Epithelial cell of esophagus (primary cell): ENCODE measurements at regions not wholly inside any gene's neighbourhood (a gene's known extent, or its start where the extent isn't known, plus 50 kb on each side); places are given as distances from the start of the nearest gene placed in this dataset.

Experiments
- DNase-seq: peaks from one replicate; pipeline ENCODE4 v3.0.0; 2010; ENCODE audit warnings: low read depth
- H3K4me3 ChIP-seq: 2 replicates; pipeline ENCODE4 v1.5.1; 2011; ENCODE audit warnings: mild to moderate bottlenecking, low read length, control low read depth
- CTCF ChIP-seq: IDR thresholded peaks from 2 replicates; pipeline ENCODE4 v1.5.1; 2011; ENCODE audit warnings: low read depth, mild to moderate bottlenecking, low read length, control low read depth, inconsistent platforms; ENCODE audit not compliant: insufficient read depth; ENCODE audit errors: missing control alignments

GRCh38 chr7:131883769-131884168 lies 327.3 kb upstream of the PODXL start:
- no peak overlapping the region for H3K4me3 ChIP-seq
- no peak for TF ChIP-seq CTCF
- no peak for DNase-seq

- no peak for DNase-seq
- no peak for TF ChIP-seq CTCF
- H3K4me3 ChIP-seq = no peak overlapping the region
Observed at GRCh38 chr7:131883196-131883595, 326.8 kb upstream of the PODXL start.

GRCh38 chr7:131882321-131882720 lies 325.9 kb upstream of the PODXL start:
- H3K4me3 ChIP-seq = no peak overlapping the region
- TF ChIP-seq CTCF = no peak
- DNase-seq = no peak

- H3K4me3 ChIP-seq = no peak overlapping the region
- no peak for DNase-seq
- no peak for TF ChIP-seq CTCF
Observed at GRCh38 chr7:131880078-131880477, 323.6 kb upstream of the PODXL start.

- DNase-seq = no peak
- no peak for TF ChIP-seq CTCF
- H3K4me3 ChIP-seq = no peak overlapping the region
Observed at GRCh38 chr7:131879424-131879823, 323.0 kb upstream of the PODXL start.

GRCh38 chr7:131878777-131879176 lies 322.3 kb upstream of the PODXL start:
- peak; percentile 38 for DNase-seq
- TF ChIP-seq CTCF = no peak
- H3K4me3 ChIP-seq = no peak overlapping the region

- no peak for DNase-seq
- TF ChIP-seq CTCF = no peak
- no peak overlapping the region for H3K4me3 ChIP-seq
Observed at GRCh38 chr7:131873581-131873980, 317.2 kb upstream of the PODXL start.
